ENCODE measurements at regions not wholly inside any gene's neighbourhood (a gene's known extent, or its start where the extent isn't known, plus 50 kb on each side); places are given as distances from the start of the nearest gene placed in this dataset.

DNA sequence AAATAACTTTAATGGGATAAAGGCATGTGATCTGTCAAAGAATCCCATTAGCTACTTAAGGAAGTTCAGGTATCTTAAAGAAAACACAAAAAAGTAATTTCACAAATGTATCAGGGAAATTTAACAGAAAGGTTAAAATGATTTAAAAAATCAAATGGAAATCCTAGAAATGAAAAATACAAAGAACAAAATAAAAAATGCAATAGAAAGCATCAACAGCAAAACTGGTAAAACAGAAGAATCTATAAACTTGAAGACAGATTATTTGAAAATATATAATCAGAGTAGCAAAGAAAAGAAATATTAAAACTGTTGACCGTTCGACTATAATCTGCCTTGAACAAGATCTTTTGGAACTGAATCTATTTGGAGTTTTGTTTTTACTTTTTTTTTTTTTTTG is 279.4 kb upstream of the SYT1 start:
- no peak overlapping the region for H3K4me3 ChIP-seq (ENCODE audit: low read length)
- DNase-seq (ENCODE audit: low read depth) = no peak
- TF ChIP-seq, protein P1, sequence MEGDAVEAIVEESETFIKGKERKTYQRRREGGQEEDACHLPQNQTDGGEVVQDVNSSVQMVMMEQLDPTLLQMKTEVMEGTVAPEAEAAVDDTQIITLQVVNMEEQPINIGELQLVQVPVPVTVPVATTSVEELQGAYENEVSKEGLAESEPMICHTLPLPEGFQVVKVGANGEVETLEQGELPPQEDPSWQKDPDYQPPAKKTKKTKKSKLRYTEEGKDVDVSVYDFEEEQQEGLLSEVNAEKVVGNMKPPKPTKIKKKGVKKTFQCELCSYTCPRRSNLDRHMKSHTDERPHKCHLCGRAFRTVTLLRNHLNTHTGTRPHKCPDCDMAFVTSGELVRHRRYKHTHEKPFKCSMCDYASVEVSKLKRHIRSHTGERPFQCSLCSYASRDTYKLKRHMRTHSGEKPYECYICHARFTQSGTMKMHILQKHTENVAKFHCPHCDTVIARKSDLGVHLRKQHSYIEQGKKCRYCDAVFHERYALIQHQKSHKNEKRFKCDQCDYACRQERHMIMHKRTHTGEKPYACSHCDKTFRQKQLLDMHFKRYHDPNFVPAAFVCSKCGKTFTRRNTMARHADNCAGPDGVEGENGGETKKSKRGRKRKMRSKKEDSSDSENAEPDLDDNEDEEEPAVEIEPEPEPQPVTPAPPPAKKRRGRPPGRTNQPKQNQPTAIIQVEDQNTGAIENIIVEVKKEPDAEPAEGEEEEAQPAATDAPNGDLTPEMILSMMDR (IDR thresholded peaks at IDR 0.05; ENCODE audit: insufficient read depth, low read depth, low read length, missing control alignments) = no peak

DNA sequence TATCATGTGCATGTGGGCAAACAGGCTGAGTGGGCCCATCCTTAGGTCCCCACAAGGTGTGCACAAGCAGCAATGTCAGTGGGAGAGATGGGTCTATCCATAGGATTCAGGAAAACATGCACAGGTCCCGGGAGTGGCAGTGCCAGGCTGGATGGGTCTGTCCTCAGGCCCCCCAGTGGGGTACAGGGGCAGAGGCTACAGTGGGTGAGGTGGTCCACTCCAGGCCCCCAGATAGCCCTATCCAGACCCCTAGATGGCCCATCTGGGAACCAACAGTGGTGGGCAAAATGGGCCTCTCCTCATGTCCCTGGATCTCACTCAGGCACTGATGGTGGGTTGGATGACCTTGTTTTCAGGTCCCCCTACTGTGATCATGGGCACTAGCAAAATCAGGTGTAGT is 277.8 kb upstream of the SYT1 start:
- no peak overlapping the region for H3K4me3 ChIP-seq (ENCODE audit: low read length)
- no peak for DNase-seq (ENCODE audit: low read depth)
- TF ChIP-seq, protein P1 (IDR thresholded peaks at IDR 0.05; ENCODE audit: insufficient read depth, low read depth, low read length, missing control alignments) = no peak

DNA sequence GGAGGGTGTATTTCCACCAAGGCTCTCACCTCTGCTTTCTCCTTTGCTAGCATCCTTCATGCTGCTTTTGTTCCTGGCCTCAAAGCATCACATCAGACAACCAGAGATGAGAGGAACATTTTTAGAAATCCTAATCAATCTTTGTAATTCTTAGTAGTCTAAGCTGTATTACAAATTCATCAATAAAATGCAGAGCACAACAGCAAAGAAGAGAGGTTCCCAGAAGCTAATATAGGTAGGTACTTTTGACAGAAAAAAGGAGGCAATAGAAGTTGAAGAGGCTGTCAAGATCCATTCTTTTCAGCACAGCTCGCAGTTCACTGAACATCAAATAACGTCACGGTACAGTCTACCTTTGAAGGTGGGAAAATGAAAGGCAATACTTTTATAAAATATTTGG is 265.2 kb upstream of the SYT1 start:
- no peak overlapping the region for H3K4me3 ChIP-seq (ENCODE audit: low read length)
- no peak for DNase-seq (ENCODE audit: low read depth)
- TF ChIP-seq, protein P1 (IDR thresholded peaks at IDR 0.05; ENCODE audit: insufficient read depth, low read depth, low read length, missing control alignments) = no peak

DNA sequence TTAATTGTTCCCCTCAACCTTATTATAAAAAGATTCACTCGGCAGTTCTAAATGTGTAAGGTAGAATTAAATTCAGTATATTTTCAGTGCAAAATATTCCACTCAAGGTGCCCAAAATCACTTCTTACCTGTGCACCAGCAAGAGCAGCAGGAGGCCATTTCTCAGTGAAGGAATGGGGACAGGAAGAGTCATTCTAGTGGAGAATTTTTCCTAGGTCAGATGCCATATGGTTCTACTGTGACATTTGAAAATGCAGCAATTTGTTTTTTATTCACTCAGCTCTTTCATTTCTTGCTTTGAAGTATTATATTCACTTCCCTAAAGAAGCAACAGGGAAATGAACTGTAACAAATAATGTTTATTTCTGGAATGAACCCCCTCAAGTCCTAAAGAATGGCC is 264.0 kb upstream of the SYT1 start:
- DNase-seq (ENCODE audit: low read depth) = no peak
- TF ChIP-seq, protein P1 (IDR thresholded peaks at IDR 0.05; ENCODE audit: insufficient read depth, low read depth, low read length, missing control alignments) = no peak
- no peak overlapping the region for H3K4me3 ChIP-seq (ENCODE audit: low read length)

DNA sequence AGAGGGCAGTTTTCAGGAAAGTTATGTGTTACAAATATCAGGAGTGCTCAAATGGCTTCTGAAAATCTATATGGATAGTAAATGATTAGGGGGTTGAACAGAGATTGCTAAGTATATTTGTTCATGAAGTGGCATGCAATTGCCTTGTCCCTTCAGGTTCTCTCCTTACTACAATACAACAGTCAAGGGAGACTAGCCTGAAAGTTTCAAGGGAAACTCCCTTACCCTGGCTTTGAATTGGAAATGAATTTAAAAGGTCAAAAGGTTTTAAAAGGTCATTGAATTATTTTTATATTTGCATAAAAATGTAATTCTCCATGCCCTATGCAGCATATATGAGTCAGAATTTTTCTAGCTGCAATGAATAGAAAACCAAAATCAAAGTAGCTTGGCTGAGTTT is 253.1 kb upstream of the SYT1 start:
- TF ChIP-seq, protein P1 (IDR thresholded peaks at IDR 0.05; ENCODE audit: insufficient read depth, low read depth, low read length, missing control alignments) = no peak
- no peak for DNase-seq (ENCODE audit: low read depth)
- H3K4me3 ChIP-seq (ENCODE audit: low read length) = no peak overlapping the region

DNA sequence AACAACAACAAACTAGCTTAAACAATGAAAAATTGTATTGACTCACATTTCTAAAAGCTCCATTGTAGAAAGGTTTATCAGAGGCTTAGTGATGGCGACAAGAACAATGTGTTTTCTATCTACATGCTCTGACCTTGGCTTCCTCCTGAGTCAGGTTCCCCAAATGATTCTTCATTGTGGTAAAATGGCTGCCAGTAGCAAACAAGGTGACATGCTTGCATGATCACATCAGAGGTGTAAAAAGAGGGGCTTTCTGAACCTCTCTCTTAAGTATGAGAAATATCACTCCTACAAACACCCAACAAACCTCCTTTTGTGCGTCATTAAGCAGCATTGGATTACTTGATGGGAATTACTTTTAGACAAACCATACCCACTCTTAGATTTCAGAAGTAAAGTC is 252.4 kb upstream of the SYT1 start:
- TF ChIP-seq, protein P1 (IDR thresholded peaks at IDR 0.05; ENCODE audit: insufficient read depth, low read depth, low read length, missing control alignments) = no peak
- H3K4me3 ChIP-seq (ENCODE audit: low read length) = no peak overlapping the region
- DNase-seq (ENCODE audit: low read depth) = no peak

DNA sequence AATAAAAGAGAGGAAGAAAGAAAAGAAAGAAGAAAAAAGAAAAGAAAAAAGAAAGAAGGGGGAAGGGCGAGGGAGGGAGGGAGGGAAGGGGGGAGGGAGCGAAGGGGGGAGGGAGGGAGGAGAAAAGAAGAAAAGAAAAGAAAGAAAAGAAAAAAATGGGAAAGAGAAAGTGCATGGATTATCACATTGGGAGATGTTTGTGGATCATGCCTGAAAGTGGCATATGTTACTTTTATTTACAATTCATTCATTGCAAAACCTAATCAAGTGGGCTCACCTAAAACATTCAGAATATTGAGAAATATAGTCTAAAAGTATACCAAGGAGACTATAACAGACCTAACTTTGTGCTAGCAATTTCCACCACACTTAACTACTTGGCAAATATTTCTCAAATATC is 246.9 kb upstream of the SYT1 start:
- TF ChIP-seq, protein P1 (IDR thresholded peaks at IDR 0.05; ENCODE audit: insufficient read depth, low read depth, low read length, missing control alignments) = no peak
- no peak for DNase-seq (ENCODE audit: low read depth)
- no peak overlapping the region for H3K4me3 ChIP-seq (ENCODE audit: low read length)

Measured in epithelial cell of esophagus (primary cell).